Panc1 (cell line): ENCODE measurements at regions not wholly inside any gene's neighbourhood (a gene's known extent, or its start where the extent isn't known, plus 50 kb on each side); places are given as distances from the start of the nearest gene placed in this dataset.

Experiments
- ATAC-seq: fragments of 200-7000 bp; cut with Tn5 transposase; 2 replicates; pipeline ENCODE4 v1.9.1; 2020; ENCODE audit warnings: mild to moderate bottlenecking, moderate library complexity
- BruUV-seq: library from RNA; stranded (reverse); fragments of 400-500 nt; replicated peaks from 2 replicates; lab custom pipeline; 2021; lab: Mats Ljungman, UMichigan
- CTCF ChIA-PET: fragments of 300-600 bp; sonication (Branson Sonifier 250); formaldehyde crosslinking; loops from one replicate; lab custom pipeline; 2022; ENCODE audit warnings: antibody characterized with exemption; lab: Charles Lee
- POLR2A ChIA-PET: fragments of 300-600 bp; sonication (Branson Sonifier 250); formaldehyde crosslinking; loops from one replicate; lab custom pipeline; 2022; ENCODE audit warnings: antibody characterized with exemption; lab: Charles Lee
- DNase-seq: peaks from one replicate; pipeline ENCODE4 v3.0.0-alpha.2; 2010; ENCODE audit warnings: low read depth, low spot score
- H3K27ac ChIP-seq: 2 replicates; pipeline ENCODE4 v1.5.1; 2011; ENCODE audit warnings: mild to moderate bottlenecking, low read length, inconsistent platforms
- H3K27me3 ChIP-seq: fragments of 200-500 bp; sonication (Bioruptor generic); 2 replicates; pipeline ENCODE4 v1.6.0; 2014; ENCODE audit warnings: low read length, inconsistent platforms; ENCODE audit not compliant: control insufficient read depth, insufficient read depth
- H3K36me3 ChIP-seq: fragments of 200-500 bp; sonication (Bioruptor generic); 2 replicates; pipeline ENCODE4 v1.5.1; 2014; ENCODE audit warnings: inconsistent platforms, mild to moderate bottlenecking, low read length, moderate library complexity; ENCODE audit not compliant: control insufficient read depth, insufficient read depth
- H3K4me1 ChIP-seq: 2 replicates; pipeline ENCODE4 v1.5.1; 2011; ENCODE audit warnings: inconsistent platforms, mild to moderate bottlenecking, low read length, moderate library complexity; ENCODE audit not compliant: control insufficient read depth, insufficient read depth
- H3K4me3 ChIP-seq, 2 experiments: 2 replicates each; pipeline ENCODE4 v1.5.1; 2011 to 2012; ENCODE audit warnings: low read depth in 2 of 2, low read length in 2 of 2, mild to moderate bottlenecking in 2 of 2, inconsistent platforms in 1 of 2, moderate library complexity in 1 of 2
- H3K9me3 ChIP-seq: fragments of 200-500 bp; sonication (Bioruptor generic); 2 replicates; pipeline ENCODE4 v1.5.1; 2014; ENCODE audit warnings: low read depth, mild to moderate bottlenecking, inconsistent platforms, low read length, moderate library complexity; ENCODE audit not compliant: control insufficient read depth, insufficient read depth
- POLR2AphosphoS5 ChIP-seq: IDR thresholded peaks from 2 replicates; pipeline ENCODE4 v1.6.1; 2012; ENCODE audit warnings: mild to moderate bottlenecking, low read depth, low read length, moderate library complexity
- SIN3A ChIP-seq: IDR thresholded peaks from 2 replicates; pipeline ENCODE4 v1.6.1; 2012; ENCODE audit warnings: low read depth, mild to moderate bottlenecking, low read length, moderate library complexity, borderline replicate concordance; ENCODE audit not compliant: insufficient read depth
- TCF7L2 ChIP-seq: IDR thresholded peaks from 2 replicates; pipeline ENCODE4 v1.6.1; 2011; ENCODE audit warnings: mild to moderate bottlenecking, low read depth, low read length, inconsistent platforms
- in situ Hi-C: cut with HindIII; loops from 2 replicates; pipeline ENCODE4 v1.10.0; 2016; ENCODE audit warnings: low sequenced_read_pairs, low pct_unique_long_range_greater_than_20kb
- intact Hi-C: fragments of 100-400 bp; cut with micrococcal nuclease; formaldehyde crosslinking; loops from one replicate; pipeline ENCODE4 v1.10.0; 2022; ENCODE audit not compliant: unreplicated experiment
- TF ChIP-seq, protein P1 (sequence below): fragments of 450-650 bp; IDR thresholded peaks from 2 replicates; pipeline ENCODE4 v1.5.1; 2017; ENCODE audit warnings: mild to moderate bottlenecking
- TF ChIP-seq, protein P2 (sequence below), 2 experiments: IDR thresholded peaks; 2 replicates each; pipeline ENCODE4 v1.6.1; 2011 to 2012; ENCODE audit warnings: low read depth in 2 of 2, control low read depth in 1 of 2, low read length in 1 of 2, mild to moderate bottlenecking in 1 of 2, moderate library complexity in 1 of 2; ENCODE audit not compliant: insufficient read depth in 1 of 2

DNA sequence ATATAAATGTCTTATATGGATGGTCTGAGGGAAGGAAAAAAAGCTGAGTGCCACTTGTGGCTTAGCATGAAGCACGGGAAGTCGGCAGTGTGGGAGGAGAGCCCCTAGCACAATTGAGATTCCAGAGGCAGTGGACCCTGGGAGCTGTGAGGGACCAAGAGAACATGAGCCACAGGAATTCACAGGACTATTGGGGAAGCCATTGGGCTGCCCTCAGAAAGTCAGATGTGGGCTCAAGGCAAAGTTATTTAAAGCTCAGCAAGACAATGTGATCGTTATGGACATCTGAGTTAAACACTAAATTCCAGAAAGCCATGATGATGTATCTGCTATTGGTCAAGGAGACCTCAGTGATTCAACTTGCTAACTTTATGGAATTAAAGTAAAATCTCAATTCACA, 380.8 kb upstream of the IL12A start:
- no peak for TF ChIP-seq POLR2AphosphoS5
- no peak for TF ChIP-seq TCF7L2
- TF ChIP-seq, protein P1, sequence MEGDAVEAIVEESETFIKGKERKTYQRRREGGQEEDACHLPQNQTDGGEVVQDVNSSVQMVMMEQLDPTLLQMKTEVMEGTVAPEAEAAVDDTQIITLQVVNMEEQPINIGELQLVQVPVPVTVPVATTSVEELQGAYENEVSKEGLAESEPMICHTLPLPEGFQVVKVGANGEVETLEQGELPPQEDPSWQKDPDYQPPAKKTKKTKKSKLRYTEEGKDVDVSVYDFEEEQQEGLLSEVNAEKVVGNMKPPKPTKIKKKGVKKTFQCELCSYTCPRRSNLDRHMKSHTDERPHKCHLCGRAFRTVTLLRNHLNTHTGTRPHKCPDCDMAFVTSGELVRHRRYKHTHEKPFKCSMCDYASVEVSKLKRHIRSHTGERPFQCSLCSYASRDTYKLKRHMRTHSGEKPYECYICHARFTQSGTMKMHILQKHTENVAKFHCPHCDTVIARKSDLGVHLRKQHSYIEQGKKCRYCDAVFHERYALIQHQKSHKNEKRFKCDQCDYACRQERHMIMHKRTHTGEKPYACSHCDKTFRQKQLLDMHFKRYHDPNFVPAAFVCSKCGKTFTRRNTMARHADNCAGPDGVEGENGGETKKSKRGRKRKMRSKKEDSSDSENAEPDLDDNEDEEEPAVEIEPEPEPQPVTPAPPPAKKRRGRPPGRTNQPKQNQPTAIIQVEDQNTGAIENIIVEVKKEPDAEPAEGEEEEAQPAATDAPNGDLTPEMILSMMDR, result no peak
- TF ChIP-seq SIN3A, result no peak
- TF ChIP-seq, protein P2, sequence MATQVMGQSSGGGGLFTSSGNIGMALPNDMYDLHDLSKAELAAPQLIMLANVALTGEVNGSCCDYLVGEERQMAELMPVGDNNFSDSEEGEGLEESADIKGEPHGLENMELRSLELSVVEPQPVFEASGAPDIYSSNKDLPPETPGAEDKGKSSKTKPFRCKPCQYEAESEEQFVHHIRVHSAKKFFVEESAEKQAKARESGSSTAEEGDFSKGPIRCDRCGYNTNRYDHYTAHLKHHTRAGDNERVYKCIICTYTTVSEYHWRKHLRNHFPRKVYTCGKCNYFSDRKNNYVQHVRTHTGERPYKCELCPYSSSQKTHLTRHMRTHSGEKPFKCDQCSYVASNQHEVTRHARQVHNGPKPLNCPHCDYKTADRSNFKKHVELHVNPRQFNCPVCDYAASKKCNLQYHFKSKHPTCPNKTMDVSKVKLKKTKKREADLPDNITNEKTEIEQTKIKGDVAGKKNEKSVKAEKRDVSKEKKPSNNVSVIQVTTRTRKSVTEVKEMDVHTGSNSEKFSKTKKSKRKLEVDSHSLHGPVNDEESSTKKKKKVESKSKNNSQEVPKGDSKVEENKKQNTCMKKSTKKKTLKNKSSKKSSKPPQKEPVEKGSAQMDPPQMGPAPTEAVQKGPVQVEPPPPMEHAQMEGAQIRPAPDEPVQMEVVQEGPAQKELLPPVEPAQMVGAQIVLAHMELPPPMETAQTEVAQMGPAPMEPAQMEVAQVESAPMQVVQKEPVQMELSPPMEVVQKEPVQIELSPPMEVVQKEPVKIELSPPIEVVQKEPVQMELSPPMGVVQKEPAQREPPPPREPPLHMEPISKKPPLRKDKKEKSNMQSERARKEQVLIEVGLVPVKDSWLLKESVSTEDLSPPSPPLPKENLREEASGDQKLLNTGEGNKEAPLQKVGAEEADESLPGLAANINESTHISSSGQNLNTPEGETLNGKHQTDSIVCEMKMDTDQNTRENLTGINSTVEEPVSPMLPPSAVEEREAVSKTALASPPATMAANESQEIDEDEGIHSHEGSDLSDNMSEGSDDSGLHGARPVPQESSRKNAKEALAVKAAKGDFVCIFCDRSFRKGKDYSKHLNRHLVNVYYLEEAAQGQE (IDR thresholded peaks at IDR 0.05; ENCODE audit: insufficient read depth in 1 of 2, low read depth in 2 of 2, low read length in 1 of 2), result no peak
- H3K4me1 ChIP-seq, result no peaks in the 10 kb centered on the region
- in situ Hi-C loops, result no loop called here
- POLR2A ChIA-PET, result no interaction called here
- no peaks in the 10 kb centered on the region for H3K9me3 ChIP-seq
- BruUV-seq, result no TSS peak
- DNase-seq (no peak), ATAC-seq (no peak)
- H3K4me3 ChIP-seq, result no peak overlapping the region
- CTCF ChIA-PET, result no interaction called here
- no peaks in the 10 kb centered on the region for H3K36me3 ChIP-seq
- intact Hi-C loops, result no loop called here
- H3K27me3 ChIP-seq, result no peaks in the 10 kb centered on the region
- H3K27ac ChIP-seq, result no peak overlapping the region

DNA sequence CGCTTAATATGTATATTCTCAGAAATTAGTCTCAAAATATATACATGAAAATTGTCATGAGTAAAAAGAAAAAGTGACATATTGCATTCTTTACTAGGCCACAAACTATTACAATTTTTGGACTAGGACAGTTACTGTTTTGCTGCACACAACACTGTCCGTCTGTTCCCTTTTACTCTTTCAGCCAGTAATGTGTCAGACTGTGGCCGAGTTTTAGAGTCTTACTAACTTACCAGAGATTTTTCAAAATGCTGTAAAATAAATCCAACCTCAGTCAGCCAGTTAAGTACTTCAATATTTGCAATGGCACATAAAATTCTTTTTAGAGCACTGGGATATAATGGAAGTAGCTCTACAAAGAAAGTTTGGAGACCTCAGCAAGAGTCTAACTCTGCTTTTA, 380.3 kb upstream of the IL12A start:
- in situ Hi-C loops, result no loop called here
- H3K27me3 ChIP-seq, result no peaks in the 10 kb centered on the region
- DNase-seq (no peak), ATAC-seq (no peak)
- intact Hi-C loops, result no loop called here
- no peaks in the 10 kb centered on the region for H3K36me3 ChIP-seq
- ChIA-PET POLR2A (no interaction called here), CTCF (no interaction called here)
- no peaks in the 10 kb centered on the region for H3K9me3 ChIP-seq
- no peaks in the 10 kb centered on the region for H3K4me1 ChIP-seq
- no peak overlapping the region for H3K4me3 ChIP-seq
- no TSS peak for BruUV-seq
- TF ChIP-seq TCF7L2 (no peak), SIN3A (no peak)
- TF ChIP-seq, protein P1, result no peak
- TF ChIP-seq, protein P2 (IDR thresholded peaks at IDR 0.05; ENCODE audit: insufficient read depth in 1 of 2, low read depth in 2 of 2, low read length in 1 of 2), result no peak
- no peak overlapping the region for H3K27ac ChIP-seq
